Uterus (tissue), 3 donors: ENCODE measurements at regions not wholly inside any gene's neighbourhood (a gene's known extent, or its start where the extent isn't known, plus 50 kb on each side); places are given as distances from the start of the nearest gene placed in this dataset.

Source experiments
- DNase-seq, 2 donors: peaks; one replicate each; pipeline ENCODE4 v3.0.0-alpha.2; 2019 to 2020
- H3K27ac ChIP-seq, 2 donors: fragments of 200-600 bp; sonication (generic); 1 replicate in 1 of 2; 2 replicates in 1 of 2; pipeline ENCODE4 v1.5.1; 2016 to 2018
- H3K27me3 ChIP-seq, 2 donors: fragments of 200-600 bp; sonication (generic); one replicate each; pipeline ENCODE4 v1.5.1; 2018 to 2019; ENCODE audit warnings: control low read depth in 1 of 2
- H3K36me3 ChIP-seq, 2 donors: fragments of 200-600 bp; sonication (generic); one replicate each; pipeline ENCODE4 v1.5.1; 2019; ENCODE audit warnings: control low read depth in 1 of 2
- H3K4me1 ChIP-seq, 2 donors: fragments of 200-600 bp; sonication (generic); one replicate each; pipeline ENCODE4 v1.5.1; 2018 to 2019; ENCODE audit warnings: control low read depth in 1 of 2
- H3K4me3 ChIP-seq, 2 donors: fragments of 200-600 bp; sonication (generic); 1 replicate in 1 of 2; 2 replicates in 1 of 2; pipeline ENCODE4 v1.5.1; 2018 to 2019; ENCODE audit warnings: mild to moderate bottlenecking in 1 of 2
- H3K9me3 ChIP-seq, 2 donors: fragments of 200-600 bp; sonication (generic); one replicate each; pipeline ENCODE4 v1.5.1; 2019; ENCODE audit warnings: control low read depth in 1 of 2
- POLR2A ChIP-seq, 2 donors: fragments of 450-650 bp; IDR thresholded peaks; one replicate each; pipeline ENCODE4 v1.6.1; 2016; ENCODE audit warnings: antibody characterized with exemption in 2 of 2, mild to moderate bottlenecking in 1 of 2, moderate library complexity in 1 of 2
- intact Hi-C: fragments of 100-400 bp; cut with DNase I; formaldehyde crosslinking; loops from one replicate; pipeline ENCODE4 v1.15.1; 2023; ENCODE audit warnings: low total_unique reads
- TF ChIP-seq, protein P1 (sequence below), 4 experiments: fragments of 200-600 bp in 2 of 4; fragments of 450-650 bp in 2 of 4; sonication (generic) in 2 of 4; IDR thresholded peaks; one replicate each; pipeline ENCODE4 v1.5.1; 2016 to 2019; ENCODE audit warnings: antibody characterized with exemption in 4 of 4, mild to moderate bottlenecking in 2 of 4, moderate library complexity in 1 of 4
- donor health status: DM: yes; HTN: yes; CAD: no.

DNA sequence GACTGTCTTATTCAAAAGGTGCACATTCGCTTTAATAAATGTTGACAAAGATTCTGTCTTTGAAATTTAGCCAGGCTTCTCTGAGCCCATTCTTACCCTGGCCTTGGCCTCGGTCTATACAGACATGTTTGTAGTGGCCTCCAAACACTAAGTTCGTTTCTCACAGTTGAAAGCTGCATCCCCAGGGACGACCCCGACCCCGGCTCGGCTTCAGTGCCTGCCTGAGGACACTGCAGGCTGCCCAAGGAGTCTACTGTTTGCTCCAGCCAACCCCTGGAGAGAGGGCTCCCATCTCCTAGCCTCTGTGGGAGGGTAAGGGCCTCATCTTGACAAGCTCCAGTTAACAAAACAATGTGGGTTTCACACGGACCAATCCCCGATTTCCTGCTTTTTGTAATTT is 390.6 kb upstream of the ZFP42 start:
- Histone ChIP-seq H3K36me3 (no peaks in the 10 kb centered on the region), H3K27ac (no peak overlapping the region), H3K9me3 (no peaks in the 10 kb centered on the region), H3K4me3 (no peak overlapping the region), H3K4me1 (no peaks in the 10 kb centered on the region), H3K27me3 (no peaks in the 10 kb centered on the region)
- DNase-seq: no peak
- intact Hi-C loops: no loop called here
- TF ChIP-seq, protein P1, sequence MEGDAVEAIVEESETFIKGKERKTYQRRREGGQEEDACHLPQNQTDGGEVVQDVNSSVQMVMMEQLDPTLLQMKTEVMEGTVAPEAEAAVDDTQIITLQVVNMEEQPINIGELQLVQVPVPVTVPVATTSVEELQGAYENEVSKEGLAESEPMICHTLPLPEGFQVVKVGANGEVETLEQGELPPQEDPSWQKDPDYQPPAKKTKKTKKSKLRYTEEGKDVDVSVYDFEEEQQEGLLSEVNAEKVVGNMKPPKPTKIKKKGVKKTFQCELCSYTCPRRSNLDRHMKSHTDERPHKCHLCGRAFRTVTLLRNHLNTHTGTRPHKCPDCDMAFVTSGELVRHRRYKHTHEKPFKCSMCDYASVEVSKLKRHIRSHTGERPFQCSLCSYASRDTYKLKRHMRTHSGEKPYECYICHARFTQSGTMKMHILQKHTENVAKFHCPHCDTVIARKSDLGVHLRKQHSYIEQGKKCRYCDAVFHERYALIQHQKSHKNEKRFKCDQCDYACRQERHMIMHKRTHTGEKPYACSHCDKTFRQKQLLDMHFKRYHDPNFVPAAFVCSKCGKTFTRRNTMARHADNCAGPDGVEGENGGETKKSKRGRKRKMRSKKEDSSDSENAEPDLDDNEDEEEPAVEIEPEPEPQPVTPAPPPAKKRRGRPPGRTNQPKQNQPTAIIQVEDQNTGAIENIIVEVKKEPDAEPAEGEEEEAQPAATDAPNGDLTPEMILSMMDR (IDR thresholded peaks at IDR 0.05): no peak
- no peak for TF ChIP-seq POLR2A (IDR thresholded peaks at IDR 0.05)

- Histone ChIP-seq H3K9me3 (no peaks in the 10 kb centered on the region), H3K4me1 (no peaks in the 10 kb centered on the region), H3K36me3 (no peaks in the 10 kb centered on the region), H3K4me3 (no peak overlapping the region), H3K27ac (no peak overlapping the region), H3K27me3 (no peaks in the 10 kb centered on the region)
- intact Hi-C loops: no loop called here
- no peak for TF ChIP-seq POLR2A (IDR thresholded peaks at IDR 0.05)
- TF ChIP-seq, protein P1 (IDR thresholded peaks at IDR 0.05): peak; percentile 26 to 50 (median 40)
- no peak for DNase-seq
Observed at GRCh38 chr4:187606581-187606980, 389.0 kb upstream of the ZFP42 start.

- DNase-seq: no peak
Observed at GRCh38 chr4:187608001-187608421, 387.6 kb upstream of the ZFP42 start.

DNA sequence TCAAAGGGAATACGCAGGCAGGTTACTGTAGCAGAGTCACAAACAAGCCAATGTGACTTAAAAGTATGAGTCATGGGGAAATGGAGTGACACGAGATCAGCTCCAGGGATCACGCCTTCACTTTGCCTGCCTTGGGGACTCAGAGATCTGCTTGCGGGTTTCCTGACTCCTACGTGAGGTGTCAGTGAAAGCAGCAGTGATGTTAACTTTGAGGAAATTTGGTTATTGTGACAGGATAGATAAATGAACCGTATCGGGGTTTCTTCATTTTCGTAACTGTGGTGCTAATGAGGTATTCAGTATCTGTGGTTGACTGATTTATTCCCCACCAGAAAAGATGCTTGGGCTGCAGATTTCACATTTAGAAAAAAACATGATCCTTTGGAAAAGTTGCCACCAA is 383.3 kb upstream of the ZFP42 start:
- Histone ChIP-seq H3K9me3 (no peaks in the 10 kb centered on the region), H3K36me3 (no peaks in the 10 kb centered on the region), H3K4me3 (no peak overlapping the region), H3K27ac (no peak overlapping the region), H3K27me3 (no peaks in the 10 kb centered on the region), H3K4me1 (no peaks in the 10 kb centered on the region)
- no peak for DNase-seq
- TF ChIP-seq POLR2A (IDR thresholded peaks at IDR 0.05): no peak
- TF ChIP-seq, protein P1 (IDR thresholded peaks at IDR 0.05): no peak
- intact Hi-C loops: no loop called here

More at GRCh38 chr4:187608001-187608421, 387.6 kb upstream of the ZFP42 start:
- no peak overlapping the region for H3K4me3 ChIP-seq
- TF ChIP-seq, protein P1 (IDR thresholded peaks at IDR 0.05): no peak
- TF ChIP-seq POLR2A (IDR thresholded peaks at IDR 0.05): no peak
- H3K27me3 ChIP-seq: no peaks in the 10 kb centered on the region
- H3K27ac ChIP-seq: no peak overlapping the region
- H3K9me3 ChIP-seq: no peaks in the 10 kb centered on the region
- H3K36me3 ChIP-seq: no peaks in the 10 kb centered on the region
- H3K4me1 ChIP-seq: no peaks in the 10 kb centered on the region
- intact Hi-C loops: no loop called here

- intact Hi-C loops: no loop called here
- no peak for DNase-seq
Observed at GRCh38 chr4:187613089-187613839, 382.3 kb upstream of the ZFP42 start.

More at GRCh38 chr4:187613089-187613839, 382.3 kb upstream of the ZFP42 start:
- Histone ChIP-seq H3K27ac (no peak overlapping the region), H3K27me3 (no peaks in the 10 kb centered on the region), H3K9me3 (no peaks in the 10 kb centered on the region), H3K4me1 (no peaks in the 10 kb centered on the region), H3K4me3 (no peak overlapping the region), H3K36me3 (no peaks in the 10 kb centered on the region)
- no peak for TF ChIP-seq POLR2A (IDR thresholded peaks at IDR 0.05)
- TF ChIP-seq, protein P1 (IDR thresholded peaks at IDR 0.05): no peak
